Activated CD4-positive, alpha-beta memory T cell treated with anti-CD3 and anti-CD28 coated beads for 36 hours (primary cell): ENCODE measurements at regions not wholly inside any gene's neighbourhood (a gene's known extent, or its start where the extent isn't known, plus 50 kb on each side); places are given as distances from the start of the nearest gene placed in this dataset.

Source experiments
- CTCF ChIA-PET: fragments of 350-600 bp; sonication (Branson Sonifier 250); formaldehyde crosslinking; loops from one replicate; lab custom pipeline; 2021; ENCODE audit warnings: antibody characterized with exemption, inconsistent platforms; lab: Charles Lee
- POLR2A ChIA-PET: fragments of 350-600 bp; sonication (Branson Sonifier 250); formaldehyde crosslinking; loops from one replicate; lab custom pipeline; 2021; ENCODE audit warnings: antibody characterized with exemption; lab: Charles Lee
- DNase-seq: peaks from one replicate; pipeline ENCODE4 v3.0.0-alpha.2; 2020
- H3K27ac Mint-ChIP-seq: one replicate; pipeline ENCODE4 v1.8.0; 2021; ENCODE audit warnings: mixed read lengths
- H3K27me3 Mint-ChIP-seq: one replicate; pipeline ENCODE4 v1.8.0; 2021; ENCODE audit warnings: mixed read lengths
- H3K36me3 Mint-ChIP-seq: one replicate; pipeline ENCODE4 v1.8.0; 2021; ENCODE audit warnings: mixed read lengths
- H3K4me1 Mint-ChIP-seq: one replicate; pipeline ENCODE4 v1.8.0; 2021; ENCODE audit warnings: low read depth, mixed read lengths
- H3K4me3 Mint-ChIP-seq: one replicate; pipeline ENCODE4 v1.8.0; 2021; ENCODE audit warnings: mild to moderate bottlenecking, mixed read lengths
- H3K9me3 Mint-ChIP-seq: one replicate; pipeline ENCODE4 v1.8.0; 2021; ENCODE audit warnings: mixed read lengths
- intact Hi-C: fragments of 100-400 bp; cut with micrococcal nuclease; formaldehyde crosslinking; loops from one replicate; pipeline ENCODE4 v1.15.1; 2023

DNA sequence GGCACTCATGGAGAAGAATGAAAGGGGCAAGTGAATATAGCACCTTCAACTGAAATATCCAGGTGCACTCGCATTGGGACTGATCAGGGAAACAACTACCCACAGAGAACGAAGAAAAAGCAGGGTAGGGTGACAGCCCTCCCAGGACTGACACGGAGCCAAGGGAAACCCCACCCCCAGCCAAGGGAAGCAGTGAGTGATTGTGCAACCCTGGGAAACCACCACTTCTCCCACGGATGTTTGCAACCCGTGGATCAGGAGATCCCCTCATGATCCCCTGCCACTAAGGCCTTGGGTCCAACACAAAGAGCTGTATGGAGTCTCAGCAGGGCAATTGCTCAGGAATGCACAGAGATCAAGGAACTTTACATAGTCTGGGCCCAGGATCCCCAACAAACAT, 158.5 kb upstream of the HCCS start:
- intact Hi-C loops: no loop called here
- CTCF ChIA-PET: no interaction called here
- H3K4me3 Mint-ChIP-seq: no peak overlapping the region
- H3K27ac Mint-ChIP-seq: no peak overlapping the region
- POLR2A ChIA-PET: no interaction called here
- H3K36me3 Mint-ChIP-seq: peaks cover 2% of the 10 kb centered on the region
- H3K4me1 Mint-ChIP-seq: no peaks in the 10 kb centered on the region
- peaks cover 41% of the 10 kb centered on the region for H3K9me3 Mint-ChIP-seq
- H3K27me3 Mint-ChIP-seq: no peaks in the 10 kb centered on the region
- no peak for DNase-seq

GRCh38 chrX:10965174-10965798, 145.8 kb upstream of the HCCS start:
- H3K27me3 Mint-ChIP-seq: no peaks in the 10 kb centered on the region
- H3K9me3 Mint-ChIP-seq: peaks cover 12% of the 10 kb centered on the region
- no peak for DNase-seq
- no peak overlapping the region for H3K27ac Mint-ChIP-seq
- H3K4me1 Mint-ChIP-seq: no peaks in the 10 kb centered on the region
- intact Hi-C loops: no loop called here
- no peaks in the 10 kb centered on the region for H3K36me3 Mint-ChIP-seq
- POLR2A ChIA-PET: no interaction called here
- H3K4me3 Mint-ChIP-seq: no peak overlapping the region
- CTCF ChIA-PET: no interaction called here

DNA sequence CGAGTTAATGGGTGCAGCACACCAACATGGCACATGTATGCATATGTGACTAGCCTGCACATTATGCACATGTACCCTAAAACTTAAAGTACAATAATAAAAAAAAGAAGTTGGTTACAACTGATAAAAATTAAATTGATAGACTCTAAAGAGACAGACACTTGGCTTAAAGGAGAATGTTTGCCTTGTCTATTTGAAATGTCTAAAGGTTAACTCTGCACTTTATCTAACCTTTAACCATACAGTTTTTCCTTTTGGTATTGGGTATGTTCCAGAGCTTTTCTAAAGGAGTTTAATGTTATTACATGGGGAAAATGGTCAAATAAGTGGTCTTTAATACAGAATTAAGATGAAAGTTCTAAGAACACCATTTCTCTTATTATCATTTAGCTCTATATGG, 145.1 kb upstream of the HCCS start:
- intact Hi-C loops: no loop called here
- H3K36me3 Mint-ChIP-seq: no peaks in the 10 kb centered on the region
- POLR2A ChIA-PET: no interaction called here
- H3K9me3 Mint-ChIP-seq: peaks cover 13% of the 10 kb centered on the region
- CTCF ChIA-PET: no interaction called here
- H3K4me3 Mint-ChIP-seq: no peak overlapping the region
- H3K27me3 Mint-ChIP-seq: no peaks in the 10 kb centered on the region
- no peaks in the 10 kb centered on the region for H3K4me1 Mint-ChIP-seq
- no peak overlapping the region for H3K27ac Mint-ChIP-seq
- DNase-seq: no peak

DNA sequence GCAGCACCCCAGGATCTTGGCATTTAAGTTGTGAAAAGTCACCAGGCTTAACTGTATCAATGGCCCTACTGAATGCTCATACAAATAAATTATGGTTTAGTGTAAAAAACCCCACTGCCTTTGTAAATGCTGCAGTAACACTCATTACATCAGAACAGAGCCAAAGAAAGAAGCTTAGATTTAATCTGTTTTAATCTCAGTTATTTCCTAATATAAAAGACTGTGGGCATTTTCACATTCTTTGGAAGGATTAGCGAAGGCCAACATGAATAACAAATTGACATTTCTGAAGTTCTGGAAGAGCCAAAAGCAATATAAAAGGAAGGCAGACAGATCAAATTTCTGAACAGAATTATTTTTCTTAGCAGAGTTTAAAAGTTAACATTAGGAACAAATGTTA, 140.0 kb upstream of the HCCS start:
- no peaks in the 10 kb centered on the region for H3K4me1 Mint-ChIP-seq
- H3K27me3 Mint-ChIP-seq: no peaks in the 10 kb centered on the region
- CTCF ChIA-PET: no interaction called here
- intact Hi-C loops: no loop called here
- POLR2A ChIA-PET: no interaction called here
- no peak for DNase-seq
- H3K27ac Mint-ChIP-seq: no peak overlapping the region
- peaks cover 17% of the 10 kb centered on the region for H3K9me3 Mint-ChIP-seq
- H3K4me3 Mint-ChIP-seq: no peak overlapping the region
- no peaks in the 10 kb centered on the region for H3K36me3 Mint-ChIP-seq

- no peaks in the 10 kb centered on the region for H3K27me3 Mint-ChIP-seq
- H3K9me3 Mint-ChIP-seq: peaks cover 18% of the 10 kb centered on the region
- no peak overlapping the region for H3K4me3 Mint-ChIP-seq
- CTCF ChIA-PET: no interaction called here
- no peaks in the 10 kb centered on the region for H3K4me1 Mint-ChIP-seq
- H3K27ac Mint-ChIP-seq: no peak overlapping the region
- DNase-seq: no peak
- POLR2A ChIA-PET: no interaction called here
- no peaks in the 10 kb centered on the region for H3K36me3 Mint-ChIP-seq
- intact Hi-C loops: no loop called here
Observed at GRCh38 chrX:10971759-10972158, 139.4 kb upstream of the HCCS start.

DNA sequence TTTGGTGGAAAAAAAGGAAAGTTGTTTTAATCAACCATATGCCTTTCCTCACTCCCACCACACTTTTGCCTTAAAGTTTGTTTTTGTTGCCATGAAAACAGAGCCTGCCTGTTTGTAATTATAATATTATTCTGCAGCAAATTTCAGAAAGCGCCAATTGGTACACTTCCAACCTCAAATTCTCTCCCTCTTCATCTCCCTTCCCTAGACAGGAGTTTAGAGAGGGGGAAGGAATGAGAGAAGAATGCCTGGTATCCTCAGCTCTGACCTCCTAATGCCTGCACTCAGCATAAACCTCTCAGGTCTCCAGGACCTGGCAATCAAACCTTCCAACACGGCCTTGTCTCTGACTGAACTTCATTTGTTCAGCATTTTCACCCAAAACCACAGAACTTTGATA, 138.4 kb upstream of the HCCS start:
- Mint-ChIP-seq H3K9me3 (peaks cover 19% of the 10 kb centered on the region), H3K4me3 (no peak overlapping the region), H3K36me3 (no peaks in the 10 kb centered on the region), H3K27ac (no peak overlapping the region), H3K4me1 (no peaks in the 10 kb centered on the region), H3K27me3 (no peaks in the 10 kb centered on the region)
- POLR2A ChIA-PET: no interaction called here
- CTCF ChIA-PET: no interaction called here
- intact Hi-C loops: no loop called here
- DNase-seq: no peak

DNA sequence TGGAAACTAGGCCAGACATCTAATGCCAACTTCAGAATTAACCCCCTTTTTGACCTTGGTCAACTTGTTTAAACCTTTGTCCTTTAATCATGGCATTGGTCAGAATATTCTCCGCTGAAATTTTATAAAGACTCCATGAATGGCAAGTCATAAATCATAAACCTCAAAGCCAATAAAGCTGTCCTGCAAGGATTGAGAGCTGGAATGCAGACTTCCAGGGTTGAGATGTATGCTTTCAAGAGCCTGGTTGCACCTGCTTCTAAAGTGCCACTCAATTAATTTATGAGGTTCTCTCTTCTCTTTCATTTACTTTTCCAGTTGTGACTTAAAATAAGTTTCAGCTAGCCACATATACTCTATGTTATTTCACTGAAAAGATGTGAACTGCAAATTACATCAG, 136.2 kb upstream of the HCCS start:
- ChIA-PET CTCF (no interaction called here), POLR2A (no interaction called here)
- Mint-ChIP-seq H3K4me1 (no peaks in the 10 kb centered on the region), H3K27me3 (no peaks in the 10 kb centered on the region), H3K27ac (no peak overlapping the region), H3K36me3 (no peaks in the 10 kb centered on the region), H3K4me3 (no peak overlapping the region), H3K9me3 (peaks cover 14% of the 10 kb centered on the region)
- intact Hi-C loops: no loop called here
- no peak for DNase-seq

GRCh38 chrX:10979956-10980355, 131.2 kb upstream of the HCCS start:
- Mint-ChIP-seq H3K9me3 (peaks cover 4% of the 10 kb centered on the region), H3K4me3 (no peak overlapping the region), H3K27ac (no peak overlapping the region), H3K27me3 (no peaks in the 10 kb centered on the region), H3K36me3 (no peaks in the 10 kb centered on the region), H3K4me1 (no peaks in the 10 kb centered on the region)
- intact Hi-C loops: no loop called here
- DNase-seq: no peak
- POLR2A ChIA-PET: no interaction called here
- CTCF ChIA-PET: no interaction called here

DNA sequence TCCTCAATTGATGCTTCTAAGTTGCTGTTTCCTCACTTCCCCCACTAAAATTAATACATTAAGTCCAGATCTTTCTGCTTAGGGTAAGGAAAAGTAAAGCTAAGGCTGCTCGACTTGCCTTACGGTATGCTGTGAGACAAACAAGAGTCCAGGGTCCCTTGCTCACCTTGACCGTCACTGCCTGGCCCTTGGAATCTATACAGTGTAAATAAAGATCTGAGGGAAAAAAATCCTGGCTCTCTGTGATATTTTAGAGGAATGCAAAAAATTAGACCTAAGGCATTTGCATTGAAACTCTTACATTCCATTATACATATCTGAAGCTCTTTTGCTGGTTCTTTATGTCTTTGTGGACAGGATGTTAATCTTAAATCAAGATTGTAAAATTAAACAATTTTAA, 129.6 kb upstream of the HCCS start:
- no peak overlapping the region for H3K4me3 Mint-ChIP-seq
- H3K27ac Mint-ChIP-seq: no peak overlapping the region
- H3K4me1 Mint-ChIP-seq: no peaks in the 10 kb centered on the region
- intact Hi-C loops: no loop called here
- ChIA-PET CTCF (no interaction called here), POLR2A (no interaction called here)
- DNase-seq: no peak
- no peaks in the 10 kb centered on the region for H3K36me3 Mint-ChIP-seq
- no peaks in the 10 kb centered on the region for H3K27me3 Mint-ChIP-seq
- peaks cover 4% of the 10 kb centered on the region for H3K9me3 Mint-ChIP-seq

DNA sequence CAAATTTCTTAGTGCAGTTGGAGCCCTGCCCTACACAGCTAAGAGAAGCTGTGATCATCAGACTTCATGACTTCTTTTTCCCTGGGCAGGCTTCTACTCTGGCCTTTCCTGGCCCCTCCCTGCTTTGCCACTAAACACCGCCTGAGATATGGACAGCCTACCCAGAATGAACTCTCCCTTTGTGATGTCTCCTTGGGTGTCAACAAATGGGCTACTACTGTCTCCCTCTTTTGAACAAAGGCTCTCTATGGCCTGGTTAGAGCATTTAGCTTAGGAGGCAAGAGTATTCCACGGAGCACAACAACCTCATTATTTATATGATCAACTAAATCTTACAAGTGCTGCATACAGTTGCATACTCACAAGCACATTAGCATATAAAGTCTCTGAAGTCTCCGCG, 127.6 kb upstream of the HCCS start:
- no peaks in the 10 kb centered on the region for H3K4me1 Mint-ChIP-seq
- ChIA-PET POLR2A (no interaction called here), CTCF (no interaction called here)
- no peaks in the 10 kb centered on the region for H3K36me3 Mint-ChIP-seq
- H3K27ac Mint-ChIP-seq: no peak overlapping the region
- H3K27me3 Mint-ChIP-seq: no peaks in the 10 kb centered on the region
- H3K9me3 Mint-ChIP-seq: no peaks in the 10 kb centered on the region
- no peak for DNase-seq
- intact Hi-C loops: no loop called here
- H3K4me3 Mint-ChIP-seq: no peak overlapping the region

- no peak for DNase-seq
- ChIA-PET POLR2A (no interaction called here), CTCF (no interaction called here)
- H3K9me3 Mint-ChIP-seq: no peaks in the 10 kb centered on the region
- H3K36me3 Mint-ChIP-seq: no peaks in the 10 kb centered on the region
- H3K27me3 Mint-ChIP-seq: no peaks in the 10 kb centered on the region
- no peak overlapping the region for H3K4me3 Mint-ChIP-seq
- intact Hi-C loops: no loop called here
- no peaks in the 10 kb centered on the region for H3K4me1 Mint-ChIP-seq
- H3K27ac Mint-ChIP-seq: no peak overlapping the region
Observed at GRCh38 chrX:10984213-10984612, 126.9 kb upstream of the HCCS start.

- no peaks in the 10 kb centered on the region for H3K9me3 Mint-ChIP-seq
- POLR2A ChIA-PET: no interaction called here
- no peak overlapping the region for H3K4me3 Mint-ChIP-seq
- H3K27me3 Mint-ChIP-seq: no peaks in the 10 kb centered on the region
- no peaks in the 10 kb centered on the region for H3K36me3 Mint-ChIP-seq
- CTCF ChIA-PET: no interaction called here
- no peak overlapping the region for H3K27ac Mint-ChIP-seq
- intact Hi-C loops: no loop called here
- DNase-seq: no peak
- no peaks in the 10 kb centered on the region for H3K4me1 Mint-ChIP-seq
Observed at GRCh38 chrX:10986616-10987015, 124.5 kb upstream of the HCCS start.

DNA sequence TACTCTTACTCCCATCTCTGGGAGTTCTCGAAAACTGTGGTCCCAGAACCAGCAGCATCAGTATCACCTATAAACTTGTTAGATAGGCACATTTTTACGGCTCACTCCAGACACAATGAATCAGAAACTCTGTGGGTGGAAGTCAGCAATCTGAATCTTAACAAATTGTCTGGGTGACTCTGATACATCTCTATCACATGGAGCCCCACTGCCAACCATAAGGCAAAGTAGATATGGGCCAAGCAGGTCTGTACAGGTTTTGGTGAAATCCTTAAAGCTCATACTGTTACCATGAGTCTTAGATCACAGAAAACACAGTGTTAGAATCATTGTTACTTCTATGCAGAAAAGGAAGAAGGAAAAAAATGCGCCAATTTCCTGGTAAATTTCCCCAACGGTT, 122.5 kb upstream of the HCCS start:
- Mint-ChIP-seq H3K4me1 (no peaks in the 10 kb centered on the region), H3K4me3 (no peak overlapping the region), H3K36me3 (no peaks in the 10 kb centered on the region), H3K9me3 (no peaks in the 10 kb centered on the region), H3K27ac (no peak overlapping the region), H3K27me3 (no peaks in the 10 kb centered on the region)
- no peak for DNase-seq
- POLR2A ChIA-PET: no interaction called here
- CTCF ChIA-PET: no interaction called here
- intact Hi-C loops: no loop called here
